GM12864 (cell line): ENCODE measurements at regions not wholly inside any gene's neighbourhood (a gene's known extent, or its start where the extent isn't known, plus 50 kb on each side); places are given as distances from the start of the nearest gene placed in this dataset.
"Not testable (repeated sequence)": the region's sequence is repeated elsewhere in the genome, so short reads cannot be mapped to it uniquely, and the experiment has no call there.

Experiments used
- DNase-seq: peaks from one replicate; pipeline ENCODE4 v3.0.0-alpha.2; 2011; ENCODE audit warnings: low read depth
- H3K4me3 ChIP-seq: 2 replicates; pipeline ENCODE4 v1.5.1; 2011; ENCODE audit warnings: mild to moderate bottlenecking, low read depth, low read length, control low read depth
- CTCF ChIP-seq: IDR thresholded peaks from 2 replicates; pipeline ENCODE4 v1.5.1; 2011; ENCODE audit warnings: low read depth, mild to moderate bottlenecking, moderate library complexity, low read length, control low read depth, inconsistent platforms; ENCODE audit errors: missing control alignments

DNA sequence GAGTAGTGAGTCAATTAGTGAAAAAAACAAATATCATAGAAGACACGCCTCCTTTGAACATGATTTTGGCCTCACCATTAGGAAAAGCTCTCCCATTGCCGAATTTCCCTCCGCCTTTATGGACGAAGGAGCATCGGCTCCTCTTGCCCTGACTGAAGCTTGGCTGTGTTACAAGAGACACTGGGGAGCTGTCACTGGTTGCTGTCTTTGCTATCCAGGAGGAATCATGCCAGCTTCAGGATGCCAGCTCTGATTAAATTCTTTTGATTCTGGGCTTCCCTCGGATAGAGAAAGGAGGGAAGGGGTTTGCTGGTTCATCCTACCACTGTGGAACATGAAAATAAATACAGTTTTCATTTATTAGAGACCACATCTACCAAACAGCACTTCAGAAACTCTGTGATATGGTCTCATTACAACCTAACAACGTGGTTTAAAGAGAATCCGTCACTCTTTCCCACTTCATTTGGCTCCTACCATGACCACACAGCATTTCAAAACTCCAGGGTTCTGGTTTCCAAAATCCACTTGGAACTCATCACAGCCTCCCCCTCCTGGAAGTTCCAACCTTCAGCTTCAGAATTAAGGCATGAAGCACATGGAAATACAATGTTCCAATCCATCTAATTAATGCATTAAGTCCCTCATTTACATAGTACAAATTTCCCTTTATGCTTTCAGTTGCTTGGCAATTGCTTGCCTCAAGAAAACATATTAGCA lies 446.0 kb downstream of the EFNB2 start:
- no peak overlapping the region for H3K4me3 ChIP-seq
- TF ChIP-seq CTCF, result no peak
- DNase-seq, result no peak

DNA sequence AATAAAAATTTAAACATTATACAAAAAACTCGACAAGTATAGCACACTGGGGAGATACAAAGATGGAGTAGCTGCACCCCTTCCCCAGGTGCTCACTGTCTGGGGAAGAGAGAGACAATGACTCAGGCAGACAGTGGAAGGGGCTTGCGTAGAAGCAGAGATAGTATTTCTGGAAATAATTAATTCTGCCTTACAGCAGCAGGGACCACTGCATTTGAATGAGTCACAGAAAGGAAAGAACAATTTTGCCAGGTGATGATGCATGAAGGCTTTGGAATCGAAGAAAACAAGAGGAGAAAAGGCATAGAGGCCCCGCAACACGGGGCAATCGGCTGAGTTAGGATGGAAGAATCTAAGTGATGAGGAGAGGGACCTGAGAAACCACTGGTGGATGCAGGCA lies 447.4 kb downstream of the EFNB2 start:
- no peak for DNase-seq
- TF ChIP-seq CTCF, result no peak

GRCh38 chr13:106087201-106087600 lies 448.3 kb downstream of the EFNB2 start:
- TF ChIP-seq CTCF, result no peak
- DNase-seq, result no peak
- no peak overlapping the region for H3K4me3 ChIP-seq

More for the DNA sequence above, 447.4 kb downstream of the EFNB2 start:
- H3K4me3 ChIP-seq, result no peak overlapping the region

GRCh38 chr13:106083620-106084350 lies 451.7 kb downstream of the EFNB2 start:
- TF ChIP-seq CTCF, result peak; percentile 31

DNA sequence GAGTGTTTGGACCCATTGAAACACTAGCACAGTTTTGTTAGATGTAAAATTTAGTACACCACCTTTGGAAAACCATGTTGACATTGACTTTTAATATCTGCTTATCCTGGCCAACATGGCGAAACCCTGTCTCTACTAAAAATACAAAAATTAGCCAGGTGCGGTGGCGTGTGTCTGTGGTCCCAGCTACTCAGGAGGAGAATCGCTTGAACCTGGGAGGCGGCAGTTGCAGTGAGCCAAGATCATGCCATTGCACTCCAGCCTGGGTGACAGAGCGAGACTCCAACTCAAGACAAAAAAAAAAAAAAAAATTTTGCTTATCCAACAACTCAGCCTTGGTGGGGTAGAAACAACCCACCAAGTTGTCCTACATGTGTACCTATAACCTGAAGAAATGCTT lies 454.2 kb downstream of the EFNB2 start:
- H3K4me3 ChIP-seq, DNase-seq: not testable (repeated sequence)

More at GRCh38 chr13:106083620-106084350, 451.7 kb downstream of the EFNB2 start:
- no peak overlapping the region for H3K4me3 ChIP-seq
- DNase-seq, result no peak

DNA sequence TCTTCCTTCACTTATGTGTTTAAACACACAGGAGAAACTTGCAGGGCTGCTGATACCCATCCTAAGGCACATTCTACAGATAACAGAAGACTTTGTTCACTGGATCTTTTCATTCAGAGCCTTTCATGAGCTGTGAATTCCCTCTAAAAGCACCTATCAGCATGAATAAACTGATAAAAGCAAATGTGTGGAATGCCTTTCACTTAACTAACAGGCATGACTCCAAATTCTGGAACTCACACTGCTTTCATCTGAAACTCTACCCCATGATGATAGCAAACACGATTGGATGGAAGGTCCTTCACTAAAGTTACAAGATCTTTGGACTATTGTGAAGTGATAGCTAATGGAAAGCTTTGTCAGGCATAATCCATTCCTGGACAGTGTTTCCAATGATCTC lies 457.3 kb downstream of the EFNB2 start:
- no peak for TF ChIP-seq CTCF
- no peak for DNase-seq

DNA sequence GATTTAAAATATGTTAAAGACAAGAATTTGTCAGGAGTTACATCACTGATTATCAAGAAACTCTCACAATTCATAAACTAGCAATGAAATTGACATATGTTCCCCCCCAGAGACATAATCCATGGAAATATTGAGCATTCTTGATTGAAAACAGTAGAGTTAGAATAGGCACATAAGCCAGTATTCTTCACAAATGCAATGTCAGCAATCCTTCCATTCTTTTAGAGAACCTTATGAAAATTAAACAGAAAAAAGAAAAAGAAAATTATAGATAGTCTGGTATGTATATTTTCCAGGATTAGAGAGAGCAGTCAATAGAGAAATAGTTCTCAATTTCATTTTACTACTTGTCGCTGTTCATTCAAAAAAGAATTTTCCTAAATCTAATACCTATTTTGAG lies 458.4 kb downstream of the EFNB2 start:
- no peak for DNase-seq
- TF ChIP-seq CTCF, result no peak
- H3K4me3 ChIP-seq, result no peak overlapping the region

More for the DNA sequence above, 457.3 kb downstream of the EFNB2 start:
- no peak overlapping the region for H3K4me3 ChIP-seq
